ENCODE measurements at regions not wholly inside any gene's neighbourhood (a gene's known extent, or its start where the extent isn't known, plus 50 kb on each side); places are given as distances from the start of the nearest gene placed in this dataset.

GRCh38 chr7:49666764-49667163, 106.7 kb upstream of the VWC2 start:
- TF ChIP-seq CTCF (IDR thresholded peaks at IDR 0.05; ENCODE audit: low read depth, low read length, missing input control) (no peak), MAX (IDR thresholded peaks at IDR 0.05) (no peak), TAF1 (conservative IDR thresholded peaks at IDR 0.05) (no peak), RXRA (IDR thresholded peaks at IDR 0.05) (no peak), REST (IDR thresholded peaks at IDR 0.05) (no peak), HNF4G (IDR thresholded peaks at IDR 0.05) (no peak), YY1 (IDR thresholded peaks at IDR 0.05) (no peak), SP1 (IDR thresholded peaks at IDR 0.05) (no peak), JUND (IDR thresholded peaks at IDR 0.05) (no peak), RAD21 (IDR thresholded peaks at IDR 0.05) (no peak), EGR1 (IDR thresholded peaks at IDR 0.05; ENCODE audit: low read depth in 2 of 2) (no peak), NR2F2 (IDR thresholded peaks at IDR 0.05) (no peak), ATF3 (IDR thresholded peaks at IDR 0.05) (no peak), GABPA (IDR thresholded peaks at IDR 0.05 in 1 of 2, conservative IDR thresholded peaks at IDR 0.05 in 1 of 2) (no peak)

Measured in liver (tissue), 3 donors.